GM12873 (cell line): ENCODE measurements at regions not wholly inside any gene's neighbourhood (a gene's known extent, or its start where the extent isn't known, plus 50 kb on each side); places are given as distances from the start of the nearest gene placed in this dataset.

Source experiments
- CTCF ChIP-seq: IDR thresholded peaks from 2 replicates; pipeline ENCODE4 v1.5.1; 2012; ENCODE audit warnings: low read depth, mild to moderate bottlenecking, moderate library complexity, low read length, control low read depth; ENCODE audit not compliant: insufficient read depth; ENCODE audit errors: missing control alignments

- no peak for TF ChIP-seq CTCF
These were observed 399.7 kb downstream of the VPS13C start for GRCh38 chr15:61660579-61660978.

DNA sequence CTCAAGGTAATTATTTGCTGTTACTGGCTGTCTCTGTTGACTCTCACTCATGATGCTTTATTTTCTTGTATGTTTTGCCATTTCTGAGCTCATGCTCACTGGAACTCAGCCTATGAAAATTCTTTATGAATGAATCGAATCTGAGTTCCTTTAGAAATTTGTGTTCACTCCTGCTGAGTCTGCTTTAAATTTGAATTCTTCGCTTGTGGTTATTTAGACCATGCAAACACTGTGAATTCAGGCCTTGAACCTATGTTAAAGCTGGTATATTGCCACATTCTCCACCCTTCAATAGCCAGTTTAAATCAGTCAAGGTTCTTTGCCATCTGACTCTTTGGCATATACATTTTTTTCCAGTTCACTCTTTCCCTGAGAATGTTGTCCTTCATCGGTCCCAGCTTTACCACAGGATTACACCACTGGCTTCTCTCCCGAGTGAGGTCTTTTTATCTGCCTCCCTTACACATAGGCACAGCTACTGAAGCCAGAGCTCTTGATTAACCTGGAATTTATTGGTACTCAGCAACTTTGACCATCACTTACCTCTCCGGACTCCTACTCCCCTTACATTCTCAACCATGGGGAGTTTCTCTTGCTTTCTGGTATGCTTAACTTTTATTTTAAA lies 400.6 kb downstream of the VPS13C start:
- no peak for TF ChIP-seq CTCF

- TF ChIP-seq CTCF: no peak
These were observed 402.8 kb downstream of the VPS13C start for GRCh38 chr15:61657461-61657860.

GRCh38 chr15:61656391-61656790 lies 403.9 kb downstream of the VPS13C start:
- TF ChIP-seq CTCF: no peak

DNA sequence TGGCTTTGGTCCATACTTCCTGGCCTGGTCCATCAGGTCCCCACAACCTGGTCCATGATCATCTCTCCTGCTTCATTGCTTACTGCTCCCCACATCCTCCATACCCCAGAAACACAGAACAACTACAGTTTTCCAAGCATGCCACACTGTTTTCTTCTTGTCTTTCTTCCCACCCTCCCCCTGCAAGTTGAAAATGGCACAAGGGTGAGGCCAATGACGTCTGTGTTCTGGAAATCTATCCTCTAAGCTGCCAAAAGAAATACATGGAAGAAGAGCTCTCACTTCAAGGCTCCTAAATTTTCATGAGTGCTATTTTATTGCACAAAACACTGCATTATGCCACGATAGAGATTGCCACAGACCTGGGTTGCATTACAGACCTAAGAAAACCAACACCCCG lies 404.4 kb downstream of the VPS13C start:
- TF ChIP-seq CTCF: no peak

- TF ChIP-seq CTCF: no peak
These were observed 405.3 kb downstream of the VPS13C start for GRCh38 chr15:61654918-61655317.

DNA sequence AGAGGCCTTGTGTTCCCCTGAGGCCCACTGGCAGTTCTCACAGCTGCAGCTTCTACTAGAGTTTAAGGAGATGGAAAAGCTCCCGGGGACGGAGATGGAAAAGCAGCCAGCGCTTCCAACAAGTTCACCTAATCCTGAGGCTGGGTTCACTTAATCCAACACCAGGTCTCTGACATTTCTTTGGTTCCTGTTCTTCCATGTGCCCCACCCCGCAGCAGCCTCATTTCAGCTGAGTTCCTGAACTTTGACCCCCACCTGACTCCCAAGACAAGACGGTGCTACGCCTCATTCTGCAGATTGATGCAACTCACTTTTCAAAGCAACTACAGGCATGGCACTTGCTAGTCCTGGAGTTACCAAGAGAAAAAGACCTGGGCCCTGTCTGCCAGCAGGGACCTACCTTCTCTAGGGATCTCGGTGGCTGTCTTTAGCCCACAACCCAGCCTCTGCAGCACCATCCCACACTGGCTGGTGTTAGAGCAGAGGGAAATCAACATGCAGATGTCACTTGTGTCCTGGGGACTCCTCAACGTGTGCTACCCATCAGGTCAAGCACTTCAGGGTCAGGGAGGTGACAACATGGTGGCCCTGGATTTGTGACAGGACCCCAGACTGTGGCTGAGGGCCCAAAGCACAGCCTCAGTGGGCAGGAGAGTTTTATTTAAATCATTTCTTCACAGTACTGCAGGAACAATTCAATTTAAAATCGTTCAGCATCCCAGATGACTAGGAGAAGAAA lies 406.1 kb downstream of the VPS13C start:
- no peak for TF ChIP-seq CTCF
